GM19239 (cell line): ENCODE measurements at regions not wholly inside any gene's neighbourhood (a gene's known extent, or its start where the extent isn't known, plus 50 kb on each side); places are given as distances from the start of the nearest gene placed in this dataset.
A peak's percentile ranks its signal among the peaks of the same experiment; 100 is the strongest.

ENCODE experiments used
- DNase-seq: peaks from one replicate; pipeline ENCODE4 v3.0.0; 2011; ENCODE audit warnings: low spot score; ENCODE audit not compliant: insufficient read length
- FAIRE-seq: peaks from 2 replicates; lab custom pipeline; 2011; peaks lifted over from hg19 to GRCh38; lab: Jason Lieb, UNC

GRCh38 chr1:30403061-30403645, 320.2 kb downstream of the MATN1 start:
- DNase-seq (no peak), FAIRE-seq (no peak)

- DNase-seq (no peak), FAIRE-seq (no peak)
These were observed 321.4 kb downstream of the MATN1 start for GRCh38 chr1:30402031-30402430.

GRCh38 chr1:30400507-30400906, 322.9 kb downstream of the MATN1 start:
- no peak for DNase-seq
- FAIRE-seq = no peak

DNA sequence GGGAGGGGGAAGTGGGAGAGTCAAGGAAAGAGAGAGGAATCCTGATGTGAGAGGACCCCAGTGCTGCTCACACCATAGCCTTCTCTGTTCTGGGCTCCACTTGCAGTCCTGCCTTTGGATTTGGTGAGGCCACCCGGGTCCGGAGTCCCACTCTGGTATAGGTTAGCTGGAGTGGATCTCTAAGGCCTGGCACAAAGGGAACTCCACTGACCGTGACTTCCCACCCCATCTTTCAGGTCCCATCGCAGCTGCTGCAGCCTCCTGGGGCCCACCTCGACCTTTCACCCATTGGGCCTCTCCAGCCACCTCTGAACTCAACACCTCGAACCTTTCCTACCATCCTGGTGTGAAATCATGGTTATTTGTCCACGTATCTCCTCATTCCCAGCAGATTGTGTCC, 324.4 kb downstream of the MATN1 start:
- FAIRE-seq (no peak), DNase-seq (no peak)

DNA sequence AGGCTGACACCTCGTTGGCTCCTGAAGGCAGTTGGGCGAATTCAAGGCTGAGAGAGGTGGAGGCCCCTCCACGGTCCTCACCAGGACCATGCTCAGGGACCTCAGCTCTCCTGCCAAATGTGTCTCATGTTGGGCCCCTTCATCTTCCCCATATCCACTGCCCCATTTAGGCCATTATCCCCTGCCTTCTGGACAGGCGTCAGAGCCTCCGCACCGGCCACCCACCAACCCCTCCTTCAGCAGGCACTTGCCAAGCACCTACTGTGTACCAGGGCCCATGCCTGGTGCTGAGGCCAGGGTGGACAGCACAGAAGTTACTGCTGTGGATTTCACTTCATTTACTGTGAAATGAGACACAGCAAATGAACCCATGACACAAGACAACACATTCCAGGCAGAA, 325.8 kb downstream of the MATN1 start:
- no peak for DNase-seq
- no peak for FAIRE-seq

GRCh38 chr1:30395631-30396030, 327.8 kb downstream of the MATN1 start:
- DNase-seq (no peak), FAIRE-seq (no peak)

DNA sequence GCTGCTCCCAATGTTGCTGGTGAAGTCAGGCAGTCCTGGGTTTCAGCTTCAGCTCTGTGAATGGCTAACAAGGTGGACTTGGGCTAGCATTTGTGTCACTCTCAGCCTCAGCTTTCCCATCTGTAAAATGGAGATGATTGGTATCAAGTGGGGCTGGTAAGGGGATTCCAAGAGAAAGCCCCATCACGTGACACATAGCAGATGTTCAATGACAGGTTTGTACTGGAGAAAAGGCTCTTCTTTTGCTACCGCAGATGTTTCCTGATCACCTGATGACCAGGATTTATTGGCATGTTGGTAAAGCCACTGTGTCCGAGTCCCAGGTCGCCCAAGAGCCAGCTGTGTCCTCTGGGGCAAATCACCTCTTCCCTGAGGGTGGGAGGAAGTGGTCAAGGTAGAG, 335.0 kb downstream of the MATN1 start:
- DNase-seq (no peak), FAIRE-seq (no peak)

- DNase-seq (no peak), FAIRE-seq (no peak)
These were observed 337.0 kb downstream of the MATN1 start for GRCh38 chr1:30386156-30386926.

GRCh38 chr1:30385246-30385995, 338.0 kb downstream of the MATN1 start:
- DNase-seq = no peak
- no peak for FAIRE-seq

DNA sequence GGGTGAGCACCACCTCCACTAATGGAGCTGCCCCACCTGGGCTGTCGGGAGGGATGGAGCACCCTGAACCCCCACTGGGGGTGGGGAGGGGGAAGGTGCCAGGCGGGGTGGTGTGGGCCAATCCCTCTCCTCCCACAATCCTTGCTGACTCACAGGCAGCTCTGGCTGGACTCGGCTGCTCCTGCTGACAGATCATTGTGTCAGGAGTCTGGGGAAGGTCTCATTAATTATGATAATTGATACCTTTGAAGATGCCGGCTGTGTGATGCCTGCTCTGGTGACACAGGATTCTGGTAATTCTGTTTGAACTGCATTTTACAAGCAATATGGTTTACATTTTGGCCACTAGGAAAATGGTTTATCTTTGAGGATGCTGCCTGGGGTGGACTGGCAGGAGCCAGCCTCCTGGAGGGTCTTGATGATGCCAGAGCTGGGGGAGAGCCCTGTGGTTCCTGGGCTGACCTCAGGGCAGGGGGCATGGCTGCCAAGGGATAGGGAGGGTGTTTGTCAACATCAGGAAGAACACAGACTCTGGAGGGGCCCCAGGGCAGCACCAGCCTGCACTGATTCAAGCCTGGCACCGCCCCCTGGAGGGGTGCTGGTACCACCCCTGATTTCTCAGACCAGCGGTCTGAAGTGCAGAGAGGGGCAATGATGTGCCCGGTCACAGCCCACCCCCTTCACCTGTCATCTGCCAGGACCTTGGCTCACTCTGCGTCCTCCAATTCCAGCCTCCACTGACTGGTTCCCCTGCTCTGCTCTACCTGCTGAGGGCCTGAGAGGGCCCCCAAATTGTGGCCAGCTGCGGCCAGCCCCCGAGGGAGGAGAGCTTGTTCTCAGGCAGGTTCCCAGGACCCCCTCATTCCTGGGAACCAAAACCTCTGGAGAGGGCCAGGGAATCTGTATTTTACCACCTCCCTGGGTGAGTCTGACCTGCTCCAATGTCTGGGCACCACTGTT, 338.8 kb downstream of the MATN1 start:
- no peak for FAIRE-seq
- no peak for DNase-seq

DNA sequence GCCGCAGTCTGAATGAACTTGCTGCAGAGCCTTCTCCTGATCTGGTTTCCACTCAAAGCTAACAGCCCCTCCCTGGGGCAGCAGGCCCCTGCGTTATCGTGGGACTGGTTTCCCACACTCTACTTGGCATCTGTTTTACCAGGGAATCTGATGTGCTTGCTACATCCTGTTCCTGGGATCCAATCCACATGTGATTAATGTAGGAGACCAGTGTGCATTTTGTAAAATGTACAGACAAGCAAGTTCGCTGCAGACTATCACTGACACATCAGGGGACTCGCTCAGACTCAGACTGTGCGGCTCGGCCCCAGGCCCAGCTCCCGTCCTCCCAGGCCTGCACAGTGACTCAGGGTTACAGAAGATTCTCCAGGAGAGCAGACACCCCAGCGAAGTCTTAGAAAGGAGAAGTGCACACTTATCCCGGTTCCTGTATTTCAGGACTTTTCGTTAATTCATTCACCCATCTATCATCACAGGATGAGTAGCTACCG, 340.1 kb downstream of the MATN1 start:
- DNase-seq (no peak), FAIRE-seq (no peak)

DNA sequence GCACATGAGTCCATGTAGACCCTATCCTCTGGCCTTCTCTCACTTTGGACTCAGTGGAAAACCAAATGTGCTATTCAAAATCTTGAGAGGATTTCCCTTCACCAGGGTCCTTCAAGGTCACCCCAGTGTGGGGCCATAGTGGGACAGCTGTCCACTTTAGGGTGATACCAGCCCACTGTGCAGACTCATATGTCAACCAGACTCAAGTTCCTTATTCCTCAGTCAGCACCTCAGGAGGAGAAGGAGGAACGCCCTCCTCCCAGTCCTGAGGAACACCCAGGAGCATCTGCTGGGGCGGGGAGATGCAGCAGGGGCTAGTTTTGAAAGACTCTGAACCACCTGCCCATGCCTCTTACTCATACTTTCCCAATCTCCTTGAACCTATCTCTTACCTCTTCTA, 340.9 kb downstream of the MATN1 start:
- FAIRE-seq (no peak), DNase-seq (no peak)

- FAIRE-seq (no peak), DNase-seq (no peak)
These were observed 341.6 kb downstream of the MATN1 start for GRCh38 chr1:30381671-30382365.

DNA sequence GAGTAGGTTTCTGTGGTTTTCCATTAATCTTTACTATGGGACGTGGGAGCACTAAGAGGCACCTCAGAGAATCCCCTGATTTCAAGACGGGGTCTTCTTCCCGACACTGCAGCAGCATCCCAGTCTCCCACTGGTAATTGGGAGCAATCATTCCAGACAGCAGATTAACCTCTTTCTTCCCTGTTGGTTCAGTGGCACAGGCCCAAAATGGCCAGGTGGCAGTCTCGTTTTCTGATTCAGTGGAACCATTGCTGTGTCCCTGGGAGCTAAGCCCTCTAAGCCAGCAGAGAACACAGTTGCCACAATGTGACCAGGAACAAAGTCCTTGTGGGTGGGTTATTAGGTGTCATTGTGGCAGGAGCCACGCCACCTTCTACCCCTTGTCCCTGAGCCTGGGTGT, 342.1 kb downstream of the MATN1 start:
- DNase-seq = no peak
- FAIRE-seq = no peak

DNA sequence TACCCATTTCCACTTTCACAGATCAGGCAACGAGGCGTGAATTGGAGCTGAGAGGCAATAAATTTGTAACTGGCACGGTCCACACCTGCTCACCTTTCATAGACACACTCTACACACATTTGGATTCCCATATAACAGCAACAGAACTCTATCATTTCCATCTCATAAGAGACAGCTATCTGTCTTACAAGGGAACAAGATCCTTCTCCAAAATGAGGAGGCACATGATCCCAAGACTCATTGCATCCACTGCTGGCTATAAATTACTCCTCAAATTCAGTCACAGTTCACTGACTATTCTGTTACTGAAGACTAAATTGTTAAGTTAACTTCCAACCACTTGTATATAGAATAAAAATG, 342.8 kb downstream of the MATN1 start:
- DNase-seq = no peak

GRCh38 chr1:30379684-30380624, 343.4 kb downstream of the MATN1 start:
- DNase-seq (peak; percentile 83), FAIRE-seq (peak; percentile 94)

More for the DNA sequence above, 342.8 kb downstream of the MATN1 start:
- no peak for FAIRE-seq

DNA sequence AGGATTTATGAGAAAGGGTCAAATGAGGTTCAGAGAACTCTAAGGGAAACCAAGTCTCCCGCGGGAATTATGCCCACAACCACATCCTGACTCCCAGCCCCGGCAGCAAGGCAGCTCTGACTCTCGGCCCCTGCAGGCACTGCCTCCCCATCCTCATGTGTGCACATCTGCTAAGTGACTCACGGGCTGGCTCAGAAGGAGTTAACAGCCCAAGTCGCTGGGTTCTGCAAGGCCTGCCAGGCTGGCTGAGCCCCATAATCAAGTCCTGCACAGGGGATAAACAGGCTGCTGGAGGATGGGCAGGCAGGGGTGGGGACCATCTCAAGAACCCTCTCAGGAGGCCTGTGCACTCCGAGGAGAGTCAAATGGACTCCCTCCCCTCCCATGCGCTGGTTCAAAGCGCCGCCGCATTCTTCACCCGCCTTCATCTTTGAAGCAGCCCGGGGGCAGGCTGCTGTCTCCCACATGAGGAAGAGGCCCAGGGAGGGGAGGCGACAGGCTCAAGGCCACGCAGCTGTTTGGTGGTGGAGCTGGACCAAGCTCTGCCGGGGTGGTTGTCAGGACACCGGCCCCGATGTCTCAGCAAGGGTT, 344.3 kb downstream of the MATN1 start:
- DNase-seq (no peak), FAIRE-seq (no peak)

GRCh38 chr1:30378003-30378596, 345.3 kb downstream of the MATN1 start:
- DNase-seq (no peak), FAIRE-seq (no peak)
